ENCODE measurements at regions not wholly inside any gene's neighbourhood (a gene's known extent, or its start where the extent isn't known, plus 50 kb on each side); places are given as distances from the start of the nearest gene placed in this dataset.

- DNase-seq = no peak
Measured at GRCh38 chr2:2845267-2845666, 514.2 kb upstream of the MYT1L start.

GRCh38 chr2:2843969-2844548 is 513.0 kb upstream of the MYT1L start:
- no peak for DNase-seq

- no peak for DNase-seq
Measured at GRCh38 chr2:2842466-2842865, 511.4 kb upstream of the MYT1L start.

GRCh38 chr2:2840681-2841300 is 509.7 kb upstream of the MYT1L start:
- DNase-seq = no peak

GRCh38 chr2:2839782-2840531 is 508.9 kb upstream of the MYT1L start:
- DNase-seq = no peak

- DNase-seq = no peak
Measured at GRCh38 chr2:2839393-2839781, 508.3 kb upstream of the MYT1L start.

- DNase-seq = no peak
Measured at GRCh38 chr2:2838548-2838845, 507.4 kb upstream of the MYT1L start.

GRCh38 chr2:2837746-2838547 is 506.9 kb upstream of the MYT1L start:
- DNase-seq = no peak

GRCh38 chr2:2836343-2837070 is 505.4 kb upstream of the MYT1L start:
- DNase-seq = no peak

GRCh38 chr2:2834516-2835254 is 503.6 kb upstream of the MYT1L start:
- no peak for DNase-seq

GRCh38 chr2:2834105-2834504 is 503.0 kb upstream of the MYT1L start:
- DNase-seq = no peak

GRCh38 chr2:2832657-2833056 is 501.6 kb upstream of the MYT1L start:
- no peak for DNase-seq

GRCh38 chr2:2831633-2832032 is 500.6 kb upstream of the MYT1L start:
- no peak for DNase-seq

GRCh38 chr2:2830576-2830975 is 499.5 kb upstream of the MYT1L start:
- DNase-seq = no peak

- no peak for DNase-seq
Measured at GRCh38 chr2:2828774-2829368, 497.8 kb upstream of the MYT1L start.

GRCh38 chr2:2827761-2828221 is 496.7 kb upstream of the MYT1L start:
- DNase-seq = no peak

- no peak for DNase-seq
Measured at GRCh38 chr2:2827046-2827636, 496.1 kb upstream of the MYT1L start.

GRCh38 chr2:2826621-2827020 is 495.5 kb upstream of the MYT1L start:
- DNase-seq = no peak

- DNase-seq = no peak
Measured at GRCh38 chr2:2826209-2826551, 495.1 kb upstream of the MYT1L start.

GRCh38 chr2:2825516-2826208 is 494.6 kb upstream of the MYT1L start:
- DNase-seq = no peak

GRCh38 chr2:2825062-2825461 is 494.0 kb upstream of the MYT1L start:
- DNase-seq = no peak
